ENCODE measurements at regions not wholly inside any gene's neighbourhood (a gene's known extent, or its start where the extent isn't known, plus 50 kb on each side); places are given as distances from the start of the nearest gene placed in this dataset.

- TF ChIP-seq CTCF (IDR thresholded peaks at IDR 0.05; ENCODE audit: low read depth, low read length) (no peak), MYC (IDR thresholded peaks at IDR 0.05; ENCODE audit: low read depth, low read length) (no peak)
These were observed 101.4 kb upstream of the SLC1A3 start for GRCh38 chr5:36505021-36505420.
